ENCODE measurements at regions not wholly inside any gene's neighbourhood (a gene's known extent, or its start where the extent isn't known, plus 50 kb on each side); places are given as distances from the start of the nearest gene placed in this dataset.

GRCh38 chr20:51163996-51164600 lies 141.2 kb upstream of the KCNG1 start:
- TF ChIP-seq POLR2A (IDR thresholded peaks at IDR 0.05; ENCODE audit: low read depth, low read length) (no peak), BHLHE40 (IDR thresholded peaks at IDR 0.05; ENCODE audit: low read depth, low read length) (no peak), MAZ (IDR thresholded peaks at IDR 0.05; ENCODE audit: borderline replicate concordance, low read depth, low read length) (no peak), RAD21 (IDR thresholded peaks at IDR 0.05; ENCODE audit: low read length) (no peak), RFX5 (IDR thresholded peaks at IDR 0.05; ENCODE audit: low read depth, low read length) (no peak), USF2 (IDR thresholded peaks at IDR 0.05; ENCODE audit: low read depth, low read length) (no peak)
- TF ChIP-seq, protein P1, sequence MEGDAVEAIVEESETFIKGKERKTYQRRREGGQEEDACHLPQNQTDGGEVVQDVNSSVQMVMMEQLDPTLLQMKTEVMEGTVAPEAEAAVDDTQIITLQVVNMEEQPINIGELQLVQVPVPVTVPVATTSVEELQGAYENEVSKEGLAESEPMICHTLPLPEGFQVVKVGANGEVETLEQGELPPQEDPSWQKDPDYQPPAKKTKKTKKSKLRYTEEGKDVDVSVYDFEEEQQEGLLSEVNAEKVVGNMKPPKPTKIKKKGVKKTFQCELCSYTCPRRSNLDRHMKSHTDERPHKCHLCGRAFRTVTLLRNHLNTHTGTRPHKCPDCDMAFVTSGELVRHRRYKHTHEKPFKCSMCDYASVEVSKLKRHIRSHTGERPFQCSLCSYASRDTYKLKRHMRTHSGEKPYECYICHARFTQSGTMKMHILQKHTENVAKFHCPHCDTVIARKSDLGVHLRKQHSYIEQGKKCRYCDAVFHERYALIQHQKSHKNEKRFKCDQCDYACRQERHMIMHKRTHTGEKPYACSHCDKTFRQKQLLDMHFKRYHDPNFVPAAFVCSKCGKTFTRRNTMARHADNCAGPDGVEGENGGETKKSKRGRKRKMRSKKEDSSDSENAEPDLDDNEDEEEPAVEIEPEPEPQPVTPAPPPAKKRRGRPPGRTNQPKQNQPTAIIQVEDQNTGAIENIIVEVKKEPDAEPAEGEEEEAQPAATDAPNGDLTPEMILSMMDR (conservative IDR thresholded peaks at IDR 0.05; ENCODE audit: low read depth, low read length), result no peak

Data from IMR-90 (cell line).